Activated gamma-delta T cell treated with Interleukin-2 at 50 U/mL for 16 hours (primary cell): ENCODE measurements at regions not wholly inside any gene's neighbourhood (a gene's known extent, or its start where the extent isn't known, plus 50 kb on each side); places are given as distances from the start of the nearest gene placed in this dataset.

Source experiments
- DNase-seq: peaks from one replicate; pipeline ENCODE4 v3.0.0-alpha.2; 2020

DNA sequence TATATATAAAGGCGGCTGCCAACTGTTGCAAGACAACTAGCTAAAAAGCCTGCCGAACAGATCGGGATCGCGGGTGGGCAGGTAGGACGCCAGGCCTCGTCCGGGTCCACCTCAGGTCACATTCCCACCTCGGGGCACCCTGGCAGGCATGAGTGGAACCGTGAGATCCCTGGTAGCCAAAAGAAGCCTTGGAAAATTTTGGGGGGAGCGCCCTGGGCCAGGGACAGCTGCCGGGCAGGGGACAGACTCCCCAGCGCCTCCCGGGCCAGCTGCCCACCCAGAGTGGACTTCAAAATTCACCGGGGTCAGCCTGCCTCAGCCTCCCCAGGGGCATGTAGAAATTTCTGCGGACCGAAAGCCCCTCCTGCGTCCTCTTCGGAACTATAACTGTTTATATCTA lies 760.9 kb downstream of the KCNJ18 start:
- DNase-seq, result no peak

- DNase-seq, result no peak
Observed at GRCh38 chr17:22454070-22454999, 762.0 kb downstream of the KCNJ18 start.

- no peak for DNase-seq
Observed at GRCh38 chr17:22459331-22459952, 767.1 kb downstream of the KCNJ18 start.

- DNase-seq, result no peak
Observed at GRCh38 chr17:22459953-22460350, 767.6 kb downstream of the KCNJ18 start.

DNA sequence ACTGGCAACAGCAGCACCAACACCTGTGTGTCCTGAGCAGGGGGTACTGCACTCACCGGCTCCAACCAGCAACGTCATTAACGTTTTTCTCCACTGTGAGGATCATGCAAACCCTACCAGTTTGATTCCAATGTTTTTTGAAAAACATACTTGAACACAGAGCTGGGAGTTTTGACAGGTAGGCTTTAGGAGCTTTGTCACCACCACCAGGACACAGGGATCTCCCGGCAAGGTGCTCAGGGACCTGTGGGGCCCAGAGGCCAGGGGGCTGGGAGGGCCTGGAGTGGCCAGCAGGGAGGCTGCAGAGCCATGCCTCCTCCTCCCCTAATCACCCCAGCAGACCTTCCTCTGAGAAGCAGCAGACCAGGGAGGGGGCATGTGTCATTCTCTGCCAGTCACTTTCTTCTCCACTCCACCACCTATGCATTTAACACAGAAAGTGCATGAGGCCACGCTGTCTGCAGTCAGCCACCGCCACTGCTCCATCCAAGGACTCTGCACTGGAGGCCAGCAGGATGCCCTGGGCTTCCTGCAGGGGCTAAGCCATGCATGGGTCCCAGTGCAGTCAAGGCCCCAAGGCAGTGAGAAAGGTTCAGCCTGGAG lies 768.2 kb downstream of the KCNJ18 start:
- DNase-seq, result no peak

DNA sequence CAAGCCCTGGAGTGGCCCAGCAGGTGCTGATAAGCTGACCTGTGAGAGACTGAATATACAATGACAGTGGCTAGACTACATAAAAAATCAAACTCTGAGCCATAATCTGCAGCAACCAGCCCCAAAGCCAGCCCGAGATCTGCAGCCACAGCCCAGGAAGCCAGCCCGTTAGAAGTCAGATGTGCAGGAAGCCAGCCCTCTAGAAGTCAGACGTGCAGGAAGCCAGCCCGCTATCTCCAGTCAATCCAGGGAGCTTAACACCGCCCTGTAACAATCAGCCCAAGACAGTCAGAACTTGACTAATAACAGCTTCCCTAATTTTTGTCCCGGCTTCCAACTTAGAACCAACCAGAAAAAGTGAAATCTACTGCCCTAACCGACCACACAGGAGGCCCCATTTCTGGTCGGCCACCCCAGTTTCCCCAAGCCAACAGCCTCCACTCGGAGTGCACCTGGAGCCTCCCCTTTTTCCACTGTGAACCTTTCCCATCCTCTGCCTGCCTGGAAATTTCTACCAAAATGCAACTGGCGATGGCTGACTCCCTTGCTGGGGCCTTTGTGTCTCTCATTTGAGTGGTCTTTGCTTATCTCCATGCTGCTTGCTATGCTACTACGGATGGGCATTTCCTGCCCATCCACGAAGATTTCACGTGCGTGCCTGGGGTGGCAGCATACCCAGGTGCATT lies 769.3 kb downstream of the KCNJ18 start:
- no peak for DNase-seq

DNA sequence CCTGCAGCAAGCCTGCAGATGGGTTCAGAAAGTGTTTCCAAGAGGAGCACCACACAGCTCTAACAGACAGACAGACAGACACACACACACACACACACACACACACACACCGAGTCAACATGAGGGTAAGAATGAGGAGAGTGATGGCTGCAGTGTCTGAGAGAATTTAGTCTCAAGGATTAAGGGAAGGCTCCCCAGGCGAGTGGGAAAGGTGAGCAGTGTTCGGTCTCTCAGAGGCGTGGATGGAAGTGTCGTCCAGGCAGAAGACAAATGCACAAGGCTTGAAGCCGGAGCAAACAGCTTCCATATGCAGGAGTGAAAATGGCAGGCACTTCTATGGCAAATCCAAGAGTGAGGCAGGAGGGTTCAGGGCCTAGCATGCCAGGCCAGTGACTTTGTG lies 770.1 kb downstream of the KCNJ18 start:
- no peak for DNase-seq

DNA sequence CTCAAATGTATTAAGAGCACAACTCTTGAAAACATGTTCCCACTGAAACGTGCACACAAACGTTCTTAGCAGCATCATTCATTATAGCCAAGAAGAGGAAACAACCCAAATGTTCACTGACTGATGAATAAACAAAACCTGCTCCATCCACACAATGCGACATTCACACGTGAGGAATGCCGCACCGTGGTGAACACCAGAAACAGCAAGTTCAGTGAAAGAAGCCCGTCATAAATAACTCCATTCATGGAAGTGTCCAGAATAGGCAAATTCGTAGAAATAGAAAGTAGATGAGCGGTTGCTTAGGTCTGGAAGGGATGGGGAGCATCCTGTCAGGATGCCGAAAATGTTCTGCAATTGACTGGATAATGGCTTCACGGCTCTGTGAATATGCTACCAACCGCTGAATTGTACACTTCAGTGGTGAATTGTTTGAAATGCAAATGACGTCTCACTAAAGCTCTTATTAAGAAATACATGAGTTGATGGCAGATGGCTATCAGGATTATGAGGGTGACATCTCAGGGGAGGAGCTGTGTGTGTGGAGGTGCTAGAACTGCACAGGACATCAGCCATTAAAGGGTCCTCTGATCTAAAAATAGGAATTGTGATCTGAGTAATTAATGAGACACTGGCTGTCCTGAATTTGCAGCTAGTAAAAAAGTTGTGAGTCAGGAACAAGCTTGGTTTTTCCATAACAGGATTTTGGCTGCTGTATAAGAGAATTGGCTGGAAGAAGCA lies 771.0 kb downstream of the KCNJ18 start:
- no peak for DNase-seq

- DNase-seq, result no peak
Observed at GRCh38 chr17:22464041-22464440, 771.7 kb downstream of the KCNJ18 start.

DNA sequence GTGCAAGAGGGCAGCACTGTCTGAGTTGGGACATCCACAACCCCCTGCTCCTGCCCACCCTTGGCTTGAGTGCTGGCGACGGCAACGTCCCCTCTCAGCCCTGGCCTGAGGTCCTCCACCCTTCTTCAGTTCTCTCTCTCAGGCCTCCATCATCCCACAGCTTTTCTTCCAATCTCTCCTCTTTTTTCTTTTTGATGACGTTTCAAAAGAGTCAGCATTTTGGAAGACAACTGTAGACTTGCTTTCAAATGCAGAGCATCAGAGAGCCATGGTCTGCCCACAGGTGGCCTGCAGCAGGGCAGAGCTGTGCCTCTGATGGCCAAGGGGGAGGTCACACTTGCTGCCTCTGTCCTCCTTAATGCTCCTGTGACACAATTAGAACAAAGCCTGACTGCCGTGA lies 775.4 kb downstream of the KCNJ18 start:
- DNase-seq, result no peak

DNA sequence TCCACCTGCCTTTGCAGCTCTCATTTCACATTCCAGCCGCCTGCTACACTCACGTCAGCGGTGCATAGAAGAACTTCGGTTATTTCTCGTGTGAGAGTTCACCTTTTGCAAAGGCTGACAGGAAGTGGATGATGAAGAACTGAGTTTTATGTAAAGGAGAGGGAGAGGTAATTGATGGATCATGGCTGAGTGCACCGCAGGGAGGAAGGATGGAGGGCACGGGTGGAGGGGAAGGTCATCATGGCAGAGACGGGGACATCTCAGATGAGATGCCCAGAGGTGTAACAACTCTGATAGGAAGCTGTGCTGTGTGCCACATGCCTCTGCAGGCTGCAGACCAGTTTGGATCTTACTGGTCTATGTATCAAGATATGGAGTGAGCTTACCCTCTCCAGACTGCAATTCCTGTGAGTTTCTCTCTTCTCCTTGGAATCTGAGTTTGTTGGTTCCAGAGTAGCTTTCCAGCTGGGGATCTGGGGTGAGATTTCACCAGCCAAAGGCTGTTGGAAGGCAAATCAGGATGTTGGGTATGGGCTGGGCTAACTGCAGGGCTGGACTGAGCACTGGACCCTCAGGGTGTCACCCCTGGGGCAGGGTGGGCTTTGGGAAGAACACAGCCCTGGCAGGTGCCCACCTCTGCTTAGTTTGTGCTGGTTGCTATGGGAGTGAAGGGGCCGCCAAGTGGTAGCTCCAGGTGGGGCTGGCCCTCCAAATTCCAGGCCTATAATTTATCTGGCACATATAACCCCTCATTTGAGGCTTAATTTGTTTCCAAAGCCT lies 777.0 kb downstream of the KCNJ18 start:
- DNase-seq, result no peak

DNA sequence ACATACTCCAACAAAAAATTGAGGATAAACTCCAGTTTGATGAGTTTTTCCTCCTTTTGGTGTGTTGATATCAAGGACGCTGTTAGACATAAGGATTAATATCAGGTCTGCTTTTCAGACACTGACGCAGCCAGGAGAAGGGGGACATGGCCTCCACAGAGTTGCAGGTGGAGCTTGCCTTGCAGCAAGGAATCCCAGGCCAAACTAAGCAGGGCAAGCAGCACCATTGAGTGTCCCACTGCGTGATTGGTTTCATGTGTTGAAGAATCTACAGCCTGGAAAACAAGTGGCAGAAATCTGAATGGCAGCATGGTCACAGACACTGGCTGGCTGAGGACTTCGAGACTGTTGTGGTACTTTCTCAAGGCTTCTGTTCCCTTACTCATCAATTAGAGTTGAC lies 777.6 kb downstream of the KCNJ18 start:
- no peak for DNase-seq

DNA sequence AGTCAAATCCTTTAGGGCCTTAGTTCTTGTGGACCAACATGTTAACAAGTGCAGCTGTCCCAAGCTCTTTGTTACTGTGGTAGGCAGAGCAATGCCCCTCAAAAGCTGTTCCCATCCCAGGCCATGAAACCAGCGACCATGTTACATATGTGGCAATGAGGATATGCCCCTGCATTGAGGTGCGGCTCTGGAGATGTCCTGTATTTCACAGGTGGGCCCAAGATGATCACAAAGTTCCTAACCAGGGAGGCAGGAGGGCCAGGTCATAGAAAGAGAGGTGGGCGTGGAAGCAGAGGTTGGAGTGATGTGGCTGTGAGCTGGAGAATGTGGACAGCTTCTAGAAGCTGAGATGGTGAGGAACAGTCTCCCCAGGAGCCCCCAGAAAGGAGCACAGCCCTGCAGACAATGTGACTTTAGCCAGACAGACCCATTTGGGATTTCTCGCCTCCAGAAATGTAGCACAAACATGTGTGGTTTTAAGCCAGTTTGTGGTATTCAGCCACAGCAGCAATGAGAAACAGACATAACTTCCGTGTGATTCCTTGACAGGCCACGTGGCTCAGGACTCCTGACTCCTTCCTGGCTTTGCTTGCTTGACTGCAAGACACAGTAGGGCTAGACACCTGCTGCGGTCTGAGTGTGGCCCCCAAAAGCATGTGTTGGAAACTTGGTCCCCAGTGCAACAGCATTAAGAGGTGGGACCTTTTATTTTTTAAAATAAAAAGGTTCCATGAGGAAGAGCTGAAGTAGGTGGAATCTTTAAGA lies 778.3 kb downstream of the KCNJ18 start:
- no peak for DNase-seq

DNA sequence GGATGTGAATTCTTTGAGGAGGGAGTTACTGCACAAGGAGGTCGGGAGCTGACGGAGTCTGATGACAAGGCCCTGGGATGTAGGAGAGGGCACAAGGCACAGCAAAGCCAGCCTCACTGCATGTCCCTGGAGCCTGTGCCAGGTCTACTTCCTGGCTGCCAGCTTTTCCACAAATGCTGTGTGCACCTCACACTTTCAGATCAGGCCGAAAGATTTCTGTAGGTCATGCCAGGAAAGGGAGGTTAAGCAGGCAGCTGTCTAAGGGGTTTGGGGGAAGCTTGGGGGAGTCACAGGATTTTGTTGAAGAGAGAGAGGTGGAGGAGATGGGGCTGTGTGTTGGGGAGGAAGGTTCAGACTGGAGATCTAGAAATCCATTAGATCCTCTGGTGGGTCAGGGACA lies 792.5 kb downstream of the KCNJ18 start:
- no peak for DNase-seq

DNA sequence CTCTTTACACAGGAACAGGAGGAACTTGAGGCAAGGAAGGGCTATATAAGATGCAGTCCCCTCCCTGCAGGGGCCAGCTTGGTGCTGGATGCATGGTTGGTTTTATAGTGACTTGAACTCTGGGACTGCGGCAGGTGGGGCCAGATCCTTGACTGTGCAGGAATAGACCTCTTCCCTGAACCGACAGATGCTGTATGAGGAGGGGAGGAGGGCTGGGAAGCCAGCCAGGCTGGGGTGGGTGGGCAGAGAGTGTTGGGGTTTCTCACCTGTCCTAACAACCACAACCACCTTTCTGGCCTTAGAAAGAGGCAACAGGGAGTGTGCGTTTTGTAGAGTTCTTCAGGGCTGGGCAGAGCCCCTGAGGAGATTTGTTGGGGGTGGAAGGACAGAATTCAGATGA lies 798.1 kb downstream of the KCNJ18 start:
- DNase-seq, result no peak

DNA sequence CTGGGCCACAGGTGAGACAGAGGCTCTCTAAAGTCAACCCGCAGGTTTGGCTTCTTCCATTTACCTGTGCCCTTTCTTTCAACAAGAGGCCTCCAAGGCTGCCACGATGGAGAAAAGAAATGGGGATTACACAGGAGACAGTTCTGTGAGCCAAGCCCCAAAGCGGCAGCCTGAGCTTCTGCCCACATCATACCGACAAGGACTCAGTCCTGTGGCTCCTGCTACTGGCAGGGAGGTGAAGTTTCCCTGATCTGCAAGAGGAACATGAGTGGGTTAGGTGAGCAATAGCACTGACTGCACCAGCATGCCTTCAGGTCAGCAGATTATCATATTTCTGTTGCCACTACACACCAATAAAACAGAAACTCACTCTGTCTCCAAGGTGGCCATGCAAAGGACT lies 800.0 kb downstream of the KCNJ18 start:
- no peak for DNase-seq

DNA sequence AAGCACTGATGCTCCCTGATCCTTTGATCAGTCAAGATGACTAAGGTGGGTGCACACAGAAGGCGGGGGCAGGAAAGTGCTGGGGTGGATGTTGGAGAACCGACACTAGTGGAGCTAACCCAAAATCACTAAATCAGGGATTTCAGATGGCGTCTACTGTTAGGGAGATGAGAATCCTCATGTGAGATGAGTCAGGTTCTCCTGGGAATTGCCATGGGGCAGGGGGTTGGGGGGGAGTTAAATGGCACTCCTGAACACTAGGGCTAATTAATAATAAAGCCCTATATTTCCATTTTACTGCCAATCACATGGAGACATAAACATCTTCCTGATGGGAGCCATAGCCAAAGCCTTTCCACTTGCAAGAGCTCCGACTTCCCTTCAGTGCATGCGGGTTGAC lies 804.1 kb downstream of the KCNJ18 start:
- no peak for DNase-seq

GRCh38 chr17:22503322-22503899 lies 811.1 kb downstream of the KCNJ18 start:
- DNase-seq, result no peak

DNA sequence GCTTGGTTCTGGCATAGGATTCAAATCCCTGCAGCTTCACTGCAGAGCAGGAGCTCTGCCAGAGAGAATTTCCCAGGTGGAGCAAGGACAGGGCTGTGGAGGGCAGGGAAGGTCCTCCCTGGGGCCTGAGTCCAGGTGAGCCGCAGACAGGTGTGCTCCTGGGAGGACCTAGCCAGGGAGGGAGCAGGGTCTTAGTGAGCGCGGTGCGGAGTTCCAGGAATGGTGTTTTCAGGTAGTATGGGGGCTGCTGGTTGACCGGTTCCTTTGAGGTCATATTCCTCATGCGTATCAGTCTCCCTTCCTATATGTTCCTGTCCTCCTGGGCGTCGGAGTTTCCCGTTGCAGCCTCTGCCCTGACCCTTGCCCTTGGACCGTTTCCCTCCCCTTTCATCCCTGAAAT lies 813.3 kb downstream of the KCNJ18 start:
- DNase-seq, result no peak

GRCh38 chr17:22506231-22506630 lies 813.9 kb downstream of the KCNJ18 start:
- no peak for DNase-seq

GRCh38 chr17:22506861-22507260 lies 814.5 kb downstream of the KCNJ18 start:
- no peak for DNase-seq
